ENCODE measurements at regions not wholly inside any gene's neighbourhood (a gene's known extent, or its start where the extent isn't known, plus 50 kb on each side); places are given as distances from the start of the nearest gene placed in this dataset.
"Not testable (repeated sequence)": the region's sequence is repeated elsewhere in the genome, so short reads cannot be mapped to it uniquely, and the experiment has no call there.

GRCh38 chr12:25310071-25310470, 59.3 kb upstream of the KRAS start:
- not testable (repeated sequence) for TF ChIP-seq CTCF, POLR2AphosphoS5, EP300, POLR2A (IDR thresholded peaks at IDR 0.05)
